WERI-Rb-1 (cell line): ENCODE measurements at regions not wholly inside any gene's neighbourhood (a gene's known extent, or its start where the extent isn't known, plus 50 kb on each side); places are given as distances from the start of the nearest gene placed in this dataset.

ENCODE experiments used
- DNase-seq: peaks from one replicate; pipeline ENCODE4 v3.0.0-alpha.2; 2020
- H3K27ac ChIP-seq: fragments of 250-450 bp; sonication (Bioruptor Pico); 2 replicates; pipeline ENCODE4 v1.5.1; 2020; ENCODE audit warnings: mild to moderate bottlenecking, moderate library complexity
- H3K27me3 ChIP-seq: fragments of 250-450 bp; sonication (Bioruptor Pico); 2 replicates; pipeline ENCODE4 v1.5.1; 2021; ENCODE audit warnings: mild to moderate bottlenecking, low read depth, moderate library complexity; ENCODE audit not compliant: insufficient read depth, severe bottlenecking
- H3K36me3 ChIP-seq: fragments of 250-450 bp; sonication (Bioruptor Pico); 2 replicates; pipeline ENCODE4 v1.5.1; 2020; ENCODE audit warnings: mild to moderate bottlenecking, moderate library complexity
- H3K4me3 ChIP-seq: 2 replicates; pipeline ENCODE4 v1.5.1; 2011; ENCODE audit warnings: low read depth, mild to moderate bottlenecking, control low read depth, low read length
- H3K9me3 ChIP-seq: fragments of 250-450 bp; sonication (Bioruptor Pico); 2 replicates; pipeline ENCODE4 v1.5.1; 2021; ENCODE audit warnings: mild to moderate bottlenecking, moderate library complexity; ENCODE audit not compliant: severe bottlenecking
- TF ChIP-seq, protein P1 (sequence below): IDR thresholded peaks from 2 replicates; pipeline ENCODE4 v1.5.1; 2011; ENCODE audit warnings: low read depth, mild to moderate bottlenecking, control low read depth, inconsistent platforms, low read length

- Histone ChIP-seq H3K27me3 (no peaks in the 10 kb centered on the region), H3K36me3 (no peaks in the 10 kb centered on the region), H3K27ac (no peak overlapping the region), H3K9me3 (peaks cover 23% of the 10 kb centered on the region), H3K4me3 (no peak overlapping the region)
- TF ChIP-seq, protein P1, sequence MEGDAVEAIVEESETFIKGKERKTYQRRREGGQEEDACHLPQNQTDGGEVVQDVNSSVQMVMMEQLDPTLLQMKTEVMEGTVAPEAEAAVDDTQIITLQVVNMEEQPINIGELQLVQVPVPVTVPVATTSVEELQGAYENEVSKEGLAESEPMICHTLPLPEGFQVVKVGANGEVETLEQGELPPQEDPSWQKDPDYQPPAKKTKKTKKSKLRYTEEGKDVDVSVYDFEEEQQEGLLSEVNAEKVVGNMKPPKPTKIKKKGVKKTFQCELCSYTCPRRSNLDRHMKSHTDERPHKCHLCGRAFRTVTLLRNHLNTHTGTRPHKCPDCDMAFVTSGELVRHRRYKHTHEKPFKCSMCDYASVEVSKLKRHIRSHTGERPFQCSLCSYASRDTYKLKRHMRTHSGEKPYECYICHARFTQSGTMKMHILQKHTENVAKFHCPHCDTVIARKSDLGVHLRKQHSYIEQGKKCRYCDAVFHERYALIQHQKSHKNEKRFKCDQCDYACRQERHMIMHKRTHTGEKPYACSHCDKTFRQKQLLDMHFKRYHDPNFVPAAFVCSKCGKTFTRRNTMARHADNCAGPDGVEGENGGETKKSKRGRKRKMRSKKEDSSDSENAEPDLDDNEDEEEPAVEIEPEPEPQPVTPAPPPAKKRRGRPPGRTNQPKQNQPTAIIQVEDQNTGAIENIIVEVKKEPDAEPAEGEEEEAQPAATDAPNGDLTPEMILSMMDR, result no peak
- DNase-seq, result no peak
Observed at GRCh38 chr3:167188592-167188991, 191.5 kb downstream of the ZBBX start.

- TF ChIP-seq, protein P1, result no peak
- Histone ChIP-seq H3K27ac (peak overlapping the region; percentile 67), H3K4me3 (no peak overlapping the region), H3K27me3 (no peaks in the 10 kb centered on the region), H3K9me3 (peaks cover 14% of the 10 kb centered on the region), H3K36me3 (no peaks in the 10 kb centered on the region)
- DNase-seq, result peak; percentile 69
Observed at GRCh38 chr3:167187221-167187620, 192.9 kb downstream of the ZBBX start.

DNA sequence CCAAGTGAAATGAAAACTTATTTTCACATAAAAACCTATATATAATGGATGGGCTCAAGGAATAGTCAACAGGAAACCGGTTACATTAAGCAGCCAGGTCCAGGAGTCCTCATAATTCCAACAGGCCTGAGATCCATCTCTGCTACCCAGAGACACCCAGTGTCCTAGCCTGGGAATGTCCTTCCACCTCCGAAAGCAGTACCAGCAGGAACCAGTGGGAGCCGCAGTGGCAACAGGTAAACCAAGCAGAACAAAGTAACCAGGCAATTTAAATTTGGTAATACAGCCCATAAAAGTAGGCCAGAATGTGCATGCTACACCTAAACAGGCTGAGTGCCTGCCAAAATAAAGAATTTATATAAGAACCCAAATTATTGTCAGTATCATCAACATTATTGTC lies 195.6 kb downstream of the ZBBX start:
- Histone ChIP-seq H3K36me3 (no peaks in the 10 kb centered on the region), H3K27me3 (no peaks in the 10 kb centered on the region), H3K9me3 (peaks cover 3% of the 10 kb centered on the region), H3K27ac (no peak overlapping the region), H3K4me3 (no peak overlapping the region)
- peak; percentile 29 for DNase-seq
- TF ChIP-seq, protein P1, result peak; percentile 38; the same call in 1 of the 2 replicates

GRCh38 chr3:167172377-167172776 lies 207.7 kb downstream of the ZBBX start:
- TF ChIP-seq, protein P1, result no peak
- H3K4me3 ChIP-seq, result no peak overlapping the region
- H3K9me3 ChIP-seq, result peaks cover 15% of the 10 kb centered on the region
- H3K27ac ChIP-seq, result no peak overlapping the region
- no peak for DNase-seq
- no peaks in the 10 kb centered on the region for H3K36me3 ChIP-seq
- H3K27me3 ChIP-seq, result no peaks in the 10 kb centered on the region

DNA sequence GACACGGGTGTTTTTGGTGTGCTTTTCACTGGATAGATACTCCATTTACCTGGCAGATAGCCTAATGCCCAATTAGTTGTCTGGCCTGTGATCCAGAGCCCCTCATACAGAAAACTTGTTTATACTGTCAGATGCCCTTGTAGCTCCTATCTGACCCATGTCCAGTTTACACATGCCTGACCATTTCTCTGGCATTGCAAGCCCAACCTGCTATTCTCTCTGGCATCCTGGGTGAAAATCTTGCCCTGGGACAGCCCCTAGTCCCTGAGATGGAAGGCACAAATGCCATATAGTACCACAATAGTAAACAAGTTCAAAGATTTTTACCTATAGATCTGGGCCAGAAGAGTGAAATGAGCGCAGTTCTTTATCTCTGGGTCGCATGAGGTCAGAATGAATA lies 212.6 kb downstream of the ZBBX start:
- H3K9me3 ChIP-seq, result no peaks in the 10 kb centered on the region
- H3K36me3 ChIP-seq, result no peaks in the 10 kb centered on the region
- H3K27ac ChIP-seq, result peak overlapping the region; percentile 66
- TF ChIP-seq, protein P1, result no peak
- no peak overlapping the region for H3K4me3 ChIP-seq
- no peaks in the 10 kb centered on the region for H3K27me3 ChIP-seq
- no peak for DNase-seq

GRCh38 chr3:167166594-167167253 lies 213.4 kb downstream of the ZBBX start:
- DNase-seq, result peak; percentile 76

More at GRCh38 chr3:167166594-167167253, 213.4 kb downstream of the ZBBX start:
- Histone ChIP-seq H3K27me3 (no peaks in the 10 kb centered on the region), H3K36me3 (no peaks in the 10 kb centered on the region), H3K9me3 (no peaks in the 10 kb centered on the region), H3K27ac (peak overlapping the region; percentile 75), H3K4me3 (no peak overlapping the region)
- TF ChIP-seq, protein P1, result no peak
